ENCODE measurements at regions not wholly inside any gene's neighbourhood (a gene's known extent, or its start where the extent isn't known, plus 50 kb on each side); places are given as distances from the start of the nearest gene placed in this dataset.
A peak's percentile ranks its signal among the peaks of the same experiment; 100 is the strongest.

- no peak overlapping the region for H2BK12ac ChIP-seq (ENCODE audit: insufficient read length, low read depth, low read length)
- no peak overlapping the region for H3K14ac ChIP-seq (ENCODE audit: insufficient read depth, low read length)
- H3K18ac ChIP-seq (ENCODE audit: insufficient read length, low read depth, low read length), result no peak overlapping the region
- H2BK120ac ChIP-seq (ENCODE audit: low read depth, low read length, poor library complexity, severe bottlenecking), result no peak overlapping the region
- peak; percentile 12 for DNase-seq
- TF ChIP-seq CTCF (conservative IDR thresholded peaks at IDR 0.05), result no peak
- no peaks in the 10 kb centered on the region for H3K79me2 ChIP-seq (ENCODE audit: insufficient read depth, low read length)
- no peak overlapping the region for H2AFZ ChIP-seq (ENCODE audit: low read length)
- H3K79me1 ChIP-seq (ENCODE audit: insufficient read depth, low read depth, low read length, poor library complexity, severe bottlenecking), result no peaks in the 10 kb centered on the region
- Mint-ChIP-seq H3K27me3 (ENCODE audit: low read depth) (peaks cover 20% of the 10 kb centered on the region), H3K27ac (no peak overlapping the region), H3K4me3 (no peak overlapping the region), H3K4me1 (peaks cover 4 to 5% of the 10 kb centered on the region in 2 experiments; a peak in 2 of 4 replicates), H3K9me3 (no peaks in the 10 kb centered on the region), H3K36me3 (ENCODE audit: insufficient read depth in 1 of 3, low read depth in 3 of 3) (no peaks in the 10 kb centered on the region)
- no peak overlapping the region for H4K5ac ChIP-seq (ENCODE audit: insufficient read length, low read depth, low read length)
- no peak overlapping the region for H3K4me2 ChIP-seq (ENCODE audit: insufficient read depth, insufficient read length, low read length)
- H2AK5ac ChIP-seq (ENCODE audit: insufficient read length, low read length), result no peak overlapping the region
- H4K8ac ChIP-seq (replicated peaks; ENCODE audit: insufficient read length, low read depth, low read length), result no peak overlapping the region
- H3K4me1 ChIP-seq (ENCODE audit: insufficient read depth, low read length), result no peaks in the 10 kb centered on the region
- H3T11ph ChIP-seq (ENCODE audit: low read length), result no peak overlapping the region
- no peaks in the 10 kb centered on the region for H4K20me1 ChIP-seq (ENCODE audit: control insufficient read depth, insufficient read depth, insufficient read length)
- H4K91ac ChIP-seq (ENCODE audit: insufficient read length, low read depth, low read length), result no peak overlapping the region
- no peaks in the 10 kb centered on the region for H3K27me3 ChIP-seq (ENCODE audit: insufficient read depth, low read length)
- no peak overlapping the region for H2BK15ac ChIP-seq (ENCODE audit: low read depth, low read length)
- no peaks in the 10 kb centered on the region for H3K9me3 ChIP-seq (ENCODE audit: control insufficient read depth, low read depth, low read length)
- H3K23ac ChIP-seq (ENCODE audit: insufficient read length, low read depth, low read length), result no peak overlapping the region
- H3K4ac ChIP-seq (ENCODE audit: low read depth, low read length), result no peak overlapping the region
- H3K23me2 ChIP-seq (ENCODE audit: insufficient read length, low read depth, low read length, poor library complexity, severe bottlenecking), result no peaks in the 10 kb centered on the region
- H2BK20ac ChIP-seq (ENCODE audit: low read depth, low read length, poor library complexity, severe bottlenecking), result no peak overlapping the region
- no peak overlapping the region for H2BK5ac ChIP-seq (ENCODE audit: insufficient read length, low read length)
- no CpG with 5 or more reads among the region's 8 CpGs for WGBS (ENCODE audit: extremely low coverage, insufficient read length, low lambda C conversion rate)
- H3K27ac ChIP-seq (ENCODE audit: insufficient read length, low read depth, low read length), result no peak overlapping the region
- no peak overlapping the region for H3K9ac ChIP-seq (ENCODE audit: extremely low read depth, insufficient read length, low read length)
- no peak overlapping the region for H3K56ac ChIP-seq (ENCODE audit: insufficient read length, low read depth, low read length)
Observed at GRCh38 chr11:70027451-70027850, 50.7 kb upstream of the ANO1 start.
